GM19455 (cell line): ENCODE measurements at regions not wholly inside any gene's neighbourhood (a gene's known extent, or its start where the extent isn't known, plus 50 kb on each side); places are given as distances from the start of the nearest gene placed in this dataset.

Experiments
- ATAC-seq: cut with Tn5 transposase; IDR thresholded peaks from one replicate; pipeline ENCODE4 v1.9.1; 2021; ENCODE audit not compliant: unreplicated experiment

- no peak for ATAC-seq
Observed at GRCh38 chr5:133665571-133665970, 53.2 kb upstream of the FSTL4 start.

DNA sequence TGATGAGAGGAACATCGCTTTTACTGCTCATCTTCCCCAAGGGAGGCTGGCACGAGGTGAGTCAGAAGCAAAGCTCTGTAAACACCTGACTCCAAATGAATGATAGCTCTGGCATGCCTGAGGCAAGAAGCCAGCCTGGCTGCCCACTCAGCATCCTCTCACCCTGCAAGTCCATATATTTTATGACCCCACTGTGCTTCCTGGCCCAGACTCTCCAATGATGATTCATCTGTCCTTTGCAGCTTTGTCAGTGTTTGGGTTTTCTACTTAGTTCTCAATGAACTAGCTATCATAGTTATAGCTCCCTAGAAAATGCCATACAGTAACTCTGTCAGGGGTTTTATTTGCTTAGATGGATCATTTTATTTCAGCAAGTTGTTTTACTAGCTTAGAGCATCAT lies 52.1 kb upstream of the FSTL4 start:
- no peak for ATAC-seq

- ATAC-seq, result no peak
Observed at GRCh38 chr5:133663397-133664054, 51.2 kb upstream of the FSTL4 start.

- ATAC-seq, result no peak
Observed at GRCh38 chr5:133662578-133662977, 50.2 kb upstream of the FSTL4 start.
